ENCODE measurements at regions not wholly inside any gene's neighbourhood (a gene's known extent, or its start where the extent isn't known, plus 50 kb on each side); places are given as distances from the start of the nearest gene placed in this dataset.

DNA sequence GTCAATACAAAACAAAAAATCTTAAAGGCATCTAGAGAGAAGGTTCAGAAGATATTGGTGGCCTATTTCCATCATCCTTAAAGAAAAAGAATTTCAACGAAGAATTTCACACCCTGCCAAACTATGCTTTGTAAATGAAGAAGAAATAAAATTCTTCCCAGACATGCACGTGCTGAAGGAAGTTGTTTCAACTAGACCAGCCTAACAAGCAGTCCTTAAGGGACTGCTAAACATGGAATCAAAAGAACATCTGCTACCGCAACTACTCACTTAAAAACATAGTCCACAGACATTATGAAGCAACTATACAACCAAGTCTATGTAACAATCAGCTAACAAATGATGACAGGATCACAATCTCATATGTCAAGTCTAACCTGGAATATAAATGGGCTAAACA is 584.9 kb upstream of the PTCHD4 start:
- no peak overlapping the region for H3K4me3 ChIP-seq
- no peaks in the 10 kb centered on the region for H3K27me3 ChIP-seq
- ATAC-seq: no peak

DNA sequence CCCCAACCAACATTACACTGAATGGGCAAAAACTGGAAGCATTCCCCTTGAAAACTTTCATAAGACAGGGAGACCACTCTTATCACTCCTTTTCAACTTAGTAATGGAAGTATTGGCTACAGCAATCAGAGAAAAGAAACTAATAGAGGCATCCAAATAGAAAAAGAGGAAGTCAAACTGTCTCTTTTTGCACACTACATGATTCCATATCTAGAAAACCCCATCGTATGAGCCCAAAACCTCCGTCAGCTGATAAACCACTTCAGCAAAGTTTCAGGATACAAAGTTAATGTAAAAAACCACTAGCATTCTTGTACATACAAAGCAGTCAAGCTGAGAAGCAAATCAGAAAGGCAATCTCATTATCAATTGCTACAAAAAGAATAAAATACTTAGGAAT is 580.4 kb upstream of the PTCHD4 start:
- ATAC-seq: no peak
- H3K9me3 ChIP-seq: peaks cover 0 to 77% (median 35%) of the 10 kb centered on the region in 12 donors
- H3K27ac ChIP-seq: no peak overlapping the region
- no peaks in the 10 kb centered on the region for H3K4me1 ChIP-seq
- H3K27me3 ChIP-seq: no peaks in the 10 kb centered on the region
- H3K4me3 ChIP-seq: no peak overlapping the region
- 76 to 81% (median 80%) methylated on average over 2 of the region's 2 CpGs for WGBS, 4 donors
- DNase-seq: no peak
- H3K36me3 ChIP-seq: no peaks in the 10 kb centered on the region
- TF ChIP-seq POLR2A (IDR thresholded peaks at IDR 0.05): no peak
- TF ChIP-seq, protein P1, sequence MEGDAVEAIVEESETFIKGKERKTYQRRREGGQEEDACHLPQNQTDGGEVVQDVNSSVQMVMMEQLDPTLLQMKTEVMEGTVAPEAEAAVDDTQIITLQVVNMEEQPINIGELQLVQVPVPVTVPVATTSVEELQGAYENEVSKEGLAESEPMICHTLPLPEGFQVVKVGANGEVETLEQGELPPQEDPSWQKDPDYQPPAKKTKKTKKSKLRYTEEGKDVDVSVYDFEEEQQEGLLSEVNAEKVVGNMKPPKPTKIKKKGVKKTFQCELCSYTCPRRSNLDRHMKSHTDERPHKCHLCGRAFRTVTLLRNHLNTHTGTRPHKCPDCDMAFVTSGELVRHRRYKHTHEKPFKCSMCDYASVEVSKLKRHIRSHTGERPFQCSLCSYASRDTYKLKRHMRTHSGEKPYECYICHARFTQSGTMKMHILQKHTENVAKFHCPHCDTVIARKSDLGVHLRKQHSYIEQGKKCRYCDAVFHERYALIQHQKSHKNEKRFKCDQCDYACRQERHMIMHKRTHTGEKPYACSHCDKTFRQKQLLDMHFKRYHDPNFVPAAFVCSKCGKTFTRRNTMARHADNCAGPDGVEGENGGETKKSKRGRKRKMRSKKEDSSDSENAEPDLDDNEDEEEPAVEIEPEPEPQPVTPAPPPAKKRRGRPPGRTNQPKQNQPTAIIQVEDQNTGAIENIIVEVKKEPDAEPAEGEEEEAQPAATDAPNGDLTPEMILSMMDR (IDR thresholded peaks at IDR 0.05): no peak
- intact Hi-C loops (cut with DNase I): no loop called here

More for the DNA sequence above, 584.9 kb upstream of the PTCHD4 start:
- 73 to 81% (median 75%) methylated on average over 3 of the region's 3 CpGs for WGBS, 4 donors
- Histone ChIP-seq H3K27ac (no peak overlapping the region), H3K9me3 (peaks cover 0 to 65% (median 14%) of the 10 kb centered on the region in 12 donors), H3K36me3 (no peaks in the 10 kb centered on the region), H3K4me1 (no peaks in the 10 kb centered on the region)
- intact Hi-C loops (cut with DNase I): no loop called here
- DNase-seq: no peak
- TF ChIP-seq, protein P1 (IDR thresholded peaks at IDR 0.05): no peak
- no peak for TF ChIP-seq POLR2A (IDR thresholded peaks at IDR 0.05)

DNA sequence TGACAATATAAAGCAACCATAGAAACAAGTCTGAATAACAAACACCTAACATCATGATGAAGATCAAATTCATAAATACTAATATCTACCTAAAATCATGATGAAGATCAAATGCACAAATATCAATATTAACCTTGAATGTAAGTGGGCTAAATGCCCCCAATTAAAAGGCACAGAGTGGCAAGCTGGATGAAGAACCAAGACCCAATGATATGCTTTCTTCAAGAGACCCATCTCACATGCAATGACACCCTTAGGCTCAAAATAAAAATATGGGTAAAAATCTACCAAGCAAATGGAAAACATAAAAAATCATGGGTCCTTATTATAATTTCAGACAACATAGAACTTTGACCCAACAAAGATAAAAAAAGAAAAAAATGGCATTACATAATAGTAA is 578.5 kb upstream of the PTCHD4 start:
- Histone ChIP-seq H3K9me3 (peaks cover 0 to 67% (median 25%) of the 10 kb centered on the region in 12 donors), H3K36me3 (no peaks in the 10 kb centered on the region), H3K27ac (no peak overlapping the region), H3K27me3 (no peaks in the 10 kb centered on the region), H3K4me1 (no peaks in the 10 kb centered on the region), H3K4me3 (no peak overlapping the region)
- DNase-seq: no peak
- intact Hi-C loops (cut with DNase I): no loop called here
- no peak for TF ChIP-seq POLR2A (IDR thresholded peaks at IDR 0.05)
- TF ChIP-seq, protein P1 (IDR thresholded peaks at IDR 0.05): no peak
- no peak for ATAC-seq

DNA sequence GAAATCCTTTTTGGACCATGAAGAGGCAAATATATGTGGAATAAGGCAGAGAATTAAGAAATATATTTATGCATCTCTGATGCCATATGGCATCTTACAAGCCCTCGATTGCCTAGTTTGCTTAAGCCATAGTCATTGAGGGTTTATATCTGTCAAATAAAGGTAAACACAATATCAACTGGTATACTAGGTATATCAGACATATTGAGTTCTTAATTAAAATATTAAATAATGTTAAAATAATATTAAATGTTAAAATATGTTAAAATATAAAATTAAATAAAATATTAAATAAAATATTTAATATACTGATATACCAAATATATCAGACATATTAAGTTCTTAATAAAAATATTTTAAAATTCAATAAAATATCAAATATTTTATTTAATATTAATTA is 567.4 kb upstream of the PTCHD4 start:
- Histone ChIP-seq H3K4me3 (no peak overlapping the region), H3K4me1 (no peaks in the 10 kb centered on the region), H3K27ac (no peak overlapping the region), H3K36me3 (no peaks in the 10 kb centered on the region), H3K27me3 (no peaks in the 10 kb centered on the region), H3K9me3 (no peaks in the 10 kb centered on the region)
- DNase-seq: no peak
- 79 to 92% (median 84%) methylated on average over 1 of the region's 1 CpG for WGBS, 4 donors
- intact Hi-C loops (cut with DNase I): no loop called here
- TF ChIP-seq POLR2A (IDR thresholded peaks at IDR 0.05): no peak
- TF ChIP-seq, protein P1 (IDR thresholded peaks at IDR 0.05): no peak
- ATAC-seq: no peak
